AG04450 (cell line): ENCODE measurements at regions not wholly inside any gene's neighbourhood (a gene's known extent, or its start where the extent isn't known, plus 50 kb on each side); places are given as distances from the start of the nearest gene placed in this dataset.

ENCODE experiments used
- CTCF ChIA-PET: fragments of 300-600, 350-600 bp; formaldehyde crosslinking; extraction: SDS; loops from one replicate; lab custom pipeline; 2022; ENCODE audit warnings: antibody characterized with exemption, inconsistent platforms; lab: Charles Lee
- POLR2A ChIA-PET: fragments of 350-600 bp; formaldehyde crosslinking; extraction: SDS; loops from one replicate; lab custom pipeline; 2021; ENCODE audit warnings: antibody characterized with exemption, inconsistent platforms; lab: Yijun Ruan, JAX
- DNase-seq: peaks from one replicate; pipeline ENCODE4 v3.0.0-alpha.2; 2011; ENCODE audit warnings: low read depth, low spot score
- H3K27ac ChIP-seq: one replicate; pipeline ENCODE4 v1.5.1; 2012; ENCODE audit warnings: low read depth, low read length, control low read depth
- H3K27me3 ChIP-seq: one replicate; pipeline ENCODE4 v1.6.0; 2012; ENCODE audit warnings: low read length; ENCODE audit not compliant: control insufficient read depth, insufficient read depth
- H3K4me3 ChIP-seq: 2 replicates; pipeline ENCODE4 v1.5.1; 2011; ENCODE audit warnings: mild to moderate bottlenecking, low read depth, low read length, control low read depth
- H3K9me3 ChIP-seq: 2 replicates; pipeline ENCODE4 v1.5.1; 2012; ENCODE audit warnings: low read length; ENCODE audit not compliant: control insufficient read depth, insufficient read depth
- TF ChIP-seq, protein P1 (sequence below): IDR thresholded peaks from 2 replicates; pipeline ENCODE4 v1.5.1; 2011; ENCODE audit warnings: low read depth, low read length, control low read depth, inconsistent platforms

- CTCF ChIA-PET: no interaction called here
- Histone ChIP-seq H3K27me3 (peaks cover 5% of the 10 kb centered on the region), H3K27ac (no peak overlapping the region), H3K9me3 (no peaks in the 10 kb centered on the region; the same call in 1 of the 2 replicates), H3K4me3 (no peak overlapping the region)
- POLR2A ChIA-PET: no interaction called here
- TF ChIP-seq, protein P1, sequence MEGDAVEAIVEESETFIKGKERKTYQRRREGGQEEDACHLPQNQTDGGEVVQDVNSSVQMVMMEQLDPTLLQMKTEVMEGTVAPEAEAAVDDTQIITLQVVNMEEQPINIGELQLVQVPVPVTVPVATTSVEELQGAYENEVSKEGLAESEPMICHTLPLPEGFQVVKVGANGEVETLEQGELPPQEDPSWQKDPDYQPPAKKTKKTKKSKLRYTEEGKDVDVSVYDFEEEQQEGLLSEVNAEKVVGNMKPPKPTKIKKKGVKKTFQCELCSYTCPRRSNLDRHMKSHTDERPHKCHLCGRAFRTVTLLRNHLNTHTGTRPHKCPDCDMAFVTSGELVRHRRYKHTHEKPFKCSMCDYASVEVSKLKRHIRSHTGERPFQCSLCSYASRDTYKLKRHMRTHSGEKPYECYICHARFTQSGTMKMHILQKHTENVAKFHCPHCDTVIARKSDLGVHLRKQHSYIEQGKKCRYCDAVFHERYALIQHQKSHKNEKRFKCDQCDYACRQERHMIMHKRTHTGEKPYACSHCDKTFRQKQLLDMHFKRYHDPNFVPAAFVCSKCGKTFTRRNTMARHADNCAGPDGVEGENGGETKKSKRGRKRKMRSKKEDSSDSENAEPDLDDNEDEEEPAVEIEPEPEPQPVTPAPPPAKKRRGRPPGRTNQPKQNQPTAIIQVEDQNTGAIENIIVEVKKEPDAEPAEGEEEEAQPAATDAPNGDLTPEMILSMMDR: no peak
- DNase-seq: no peak
Measured at GRCh38 chr16:73413091-73413829, 365.3 kb upstream of the ZFHX3 start.

DNA sequence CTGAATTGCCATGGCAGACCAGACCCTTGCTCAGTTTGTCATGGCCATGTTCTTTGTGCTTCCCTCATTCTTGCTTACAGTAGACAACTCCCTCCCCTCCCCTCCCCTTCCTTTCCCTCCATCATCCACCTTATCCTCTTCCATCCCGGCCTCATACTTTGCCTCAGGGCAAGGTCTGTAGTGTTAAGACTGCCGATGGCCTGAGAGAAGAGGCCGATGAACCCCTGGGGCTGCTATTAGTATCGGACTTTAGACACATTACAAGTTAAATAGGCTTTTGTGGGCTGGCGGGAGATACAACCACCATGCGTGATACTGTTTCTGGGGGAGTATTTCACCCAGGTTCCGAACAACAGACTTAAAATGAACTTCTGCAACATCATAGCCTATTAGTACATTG, 364.5 kb upstream of the ZFHX3 start:
- ChIA-PET CTCF (no interaction called here), POLR2A (no interaction called here)
- DNase-seq: no peak
- Histone ChIP-seq H3K9me3 (no peaks in the 10 kb centered on the region; the same call in 1 of the 2 replicates), H3K27me3 (peaks cover 5% of the 10 kb centered on the region), H3K27ac (no peak overlapping the region), H3K4me3 (no peak overlapping the region)
- TF ChIP-seq, protein P1: no peak

DNA sequence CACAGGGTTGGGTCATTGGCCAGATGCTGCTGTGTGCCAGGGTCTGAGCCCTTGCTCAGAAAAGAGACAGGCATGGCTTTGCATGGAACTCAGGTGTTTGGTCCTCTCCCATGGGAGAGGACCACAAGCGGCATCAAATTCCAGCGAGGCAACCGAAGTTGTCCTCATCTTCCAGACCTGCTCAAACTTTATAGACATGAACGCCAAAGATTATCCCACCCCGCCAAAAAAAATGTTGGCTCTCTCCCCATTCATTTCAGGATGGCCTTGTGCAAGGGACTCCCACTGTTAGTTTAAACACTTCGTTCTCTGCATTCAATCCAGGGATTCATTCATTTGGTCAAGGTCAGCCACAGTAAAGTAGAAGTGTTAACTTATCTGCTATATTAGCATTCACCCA, 360.8 kb upstream of the ZFHX3 start:
- DNase-seq: no peak
- Histone ChIP-seq H3K9me3 (no peaks in the 10 kb centered on the region), H3K27me3 (peaks cover 10% of the 10 kb centered on the region), H3K4me3 (no peak overlapping the region), H3K27ac (no peak overlapping the region)
- ChIA-PET POLR2A (no interaction called here), CTCF (no interaction called here)
- TF ChIP-seq, protein P1: no peak

DNA sequence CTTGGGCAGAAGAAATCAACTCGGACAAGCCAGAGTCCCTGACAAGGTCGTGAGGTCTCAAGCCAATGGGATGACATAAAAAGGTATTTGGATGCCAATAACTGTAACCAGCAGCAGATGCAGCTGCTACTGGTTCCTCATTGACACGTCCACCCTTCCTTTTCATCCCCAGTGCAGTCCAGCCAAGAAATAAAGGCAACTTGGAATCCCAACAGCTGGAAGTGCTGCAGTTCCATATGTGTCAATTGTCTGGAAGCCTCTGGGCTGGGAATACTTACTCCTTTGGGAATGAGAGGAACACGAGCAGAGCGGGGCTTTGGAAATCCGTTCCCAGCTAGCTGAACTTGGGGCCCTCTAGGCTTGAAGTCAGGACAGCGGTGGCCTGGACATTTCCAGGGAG, 360.4 kb upstream of the ZFHX3 start:
- CTCF ChIA-PET: no interaction called here
- TF ChIP-seq, protein P1: no peak
- H3K9me3 ChIP-seq: no peaks in the 10 kb centered on the region

GRCh38 chr16:73405851-73406250, 357.9 kb upstream of the ZFHX3 start:
- ChIA-PET CTCF (no interaction called here), POLR2A (no interaction called here)
- Histone ChIP-seq H3K27me3 (peaks cover 10% of the 10 kb centered on the region), H3K4me3 (no peak overlapping the region), H3K9me3 (no peaks in the 10 kb centered on the region), H3K27ac (no peak overlapping the region)
- no peak for DNase-seq
- TF ChIP-seq, protein P1: no peak

More for the DNA sequence above, 360.4 kb upstream of the ZFHX3 start:
- POLR2A ChIA-PET: no interaction called here
- Histone ChIP-seq H3K27me3 (peaks cover 10% of the 10 kb centered on the region), H3K4me3 (no peak overlapping the region), H3K27ac (no peak overlapping the region)
- DNase-seq: no peak
